ENCODE measurements at regions not wholly inside any gene's neighbourhood (a gene's known extent, or its start where the extent isn't known, plus 50 kb on each side); places are given as distances from the start of the nearest gene placed in this dataset.

DNA sequence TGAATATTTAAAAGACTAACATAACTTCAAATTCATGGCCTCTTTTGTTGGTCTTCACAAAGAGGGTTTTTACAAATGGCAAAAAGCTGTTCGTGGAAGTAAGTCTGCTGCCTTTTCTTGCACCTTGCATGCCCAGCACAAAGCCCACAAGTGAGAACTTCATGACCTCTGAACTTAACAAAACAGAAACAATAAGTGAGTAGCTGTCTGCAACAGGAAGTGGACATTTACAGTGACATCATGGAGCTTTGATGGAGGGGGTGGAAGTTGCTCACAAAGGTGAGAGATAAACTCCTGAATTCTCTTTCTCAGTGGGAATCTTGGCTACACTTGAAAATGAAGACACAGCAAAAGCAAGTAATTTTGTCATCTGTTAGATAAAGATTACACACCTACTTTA is 303.3 kb upstream of the DEPDC1 start:
- TF ChIP-seq, protein P1, sequence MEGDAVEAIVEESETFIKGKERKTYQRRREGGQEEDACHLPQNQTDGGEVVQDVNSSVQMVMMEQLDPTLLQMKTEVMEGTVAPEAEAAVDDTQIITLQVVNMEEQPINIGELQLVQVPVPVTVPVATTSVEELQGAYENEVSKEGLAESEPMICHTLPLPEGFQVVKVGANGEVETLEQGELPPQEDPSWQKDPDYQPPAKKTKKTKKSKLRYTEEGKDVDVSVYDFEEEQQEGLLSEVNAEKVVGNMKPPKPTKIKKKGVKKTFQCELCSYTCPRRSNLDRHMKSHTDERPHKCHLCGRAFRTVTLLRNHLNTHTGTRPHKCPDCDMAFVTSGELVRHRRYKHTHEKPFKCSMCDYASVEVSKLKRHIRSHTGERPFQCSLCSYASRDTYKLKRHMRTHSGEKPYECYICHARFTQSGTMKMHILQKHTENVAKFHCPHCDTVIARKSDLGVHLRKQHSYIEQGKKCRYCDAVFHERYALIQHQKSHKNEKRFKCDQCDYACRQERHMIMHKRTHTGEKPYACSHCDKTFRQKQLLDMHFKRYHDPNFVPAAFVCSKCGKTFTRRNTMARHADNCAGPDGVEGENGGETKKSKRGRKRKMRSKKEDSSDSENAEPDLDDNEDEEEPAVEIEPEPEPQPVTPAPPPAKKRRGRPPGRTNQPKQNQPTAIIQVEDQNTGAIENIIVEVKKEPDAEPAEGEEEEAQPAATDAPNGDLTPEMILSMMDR (IDR thresholded peaks at IDR 0.05): no peak
- TF ChIP-seq EP300 (IDR thresholded peaks at IDR 0.05) (no peak), POLR2AphosphoS5 (IDR thresholded peaks at IDR 0.05) (no peak)

Measured in gastroesophageal sphincter (tissue), 3 donors.